ENCODE measurements at regions not wholly inside any gene's neighbourhood (a gene's known extent, or its start where the extent isn't known, plus 50 kb on each side); places are given as distances from the start of the nearest gene placed in this dataset.
"Not testable (repeated sequence)": the region's sequence is repeated elsewhere in the genome, so short reads cannot be mapped to it uniquely, and the experiment has no call there.

DNA sequence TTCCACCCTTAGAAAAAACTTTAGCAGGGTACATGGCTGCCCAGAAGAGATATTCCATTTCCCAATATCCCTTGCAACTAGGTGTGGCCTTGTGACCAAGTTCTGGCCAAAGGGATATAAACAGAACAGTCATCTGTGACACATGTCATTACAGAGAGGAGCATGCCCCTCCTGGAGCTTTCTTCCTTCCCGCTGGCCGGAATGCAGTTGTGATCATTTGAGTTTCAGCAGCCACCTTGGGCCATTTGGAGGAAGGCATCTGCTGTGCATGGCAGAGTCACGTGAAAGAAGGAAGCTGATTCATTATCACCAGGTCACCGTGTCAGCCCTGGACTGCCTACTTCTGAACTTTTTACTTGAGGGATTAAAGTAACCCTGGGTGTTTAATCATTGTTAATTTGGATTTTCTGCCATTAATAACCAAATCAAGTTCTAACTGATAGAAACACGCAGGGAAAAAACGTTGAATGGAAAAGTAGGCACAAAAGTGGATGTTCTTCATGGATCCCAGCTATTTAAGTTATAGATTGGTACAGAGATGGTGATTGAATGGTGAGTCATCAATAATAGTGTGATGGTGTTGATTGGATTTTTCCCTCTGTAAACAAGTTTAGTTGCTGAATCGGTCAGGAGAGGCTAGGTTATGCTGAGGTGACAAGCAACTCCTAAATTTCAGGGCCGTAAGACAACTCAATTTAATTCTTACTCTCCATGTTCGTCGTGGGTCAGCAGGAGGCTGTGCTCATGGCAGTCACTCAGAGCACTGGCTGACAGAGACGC lies 80.7 kb upstream of the CCDC167 start:
- in situ Hi-C loops (cut with HindIII; ENCODE audit: low pct_ligation_motif_present, low pct_unique_long_range_greater_than_20kb, low sequenced_read_pairs), result no loop called here
- DNase-seq, result no peak

GRCh38 chr6:37579444-37580067 lies 79.9 kb upstream of the CCDC167 start:
- in situ Hi-C loops (cut with HindIII; ENCODE audit: low pct_ligation_motif_present, low pct_unique_long_range_greater_than_20kb, low sequenced_read_pairs), result no loop called here
- DNase-seq, result no peak

GRCh38 chr6:37578104-37578503 lies 78.4 kb upstream of the CCDC167 start:
- no peak for DNase-seq
- in situ Hi-C loops (cut with HindIII; ENCODE audit: low pct_ligation_motif_present, low pct_unique_long_range_greater_than_20kb, low sequenced_read_pairs), result no loop called here

DNA sequence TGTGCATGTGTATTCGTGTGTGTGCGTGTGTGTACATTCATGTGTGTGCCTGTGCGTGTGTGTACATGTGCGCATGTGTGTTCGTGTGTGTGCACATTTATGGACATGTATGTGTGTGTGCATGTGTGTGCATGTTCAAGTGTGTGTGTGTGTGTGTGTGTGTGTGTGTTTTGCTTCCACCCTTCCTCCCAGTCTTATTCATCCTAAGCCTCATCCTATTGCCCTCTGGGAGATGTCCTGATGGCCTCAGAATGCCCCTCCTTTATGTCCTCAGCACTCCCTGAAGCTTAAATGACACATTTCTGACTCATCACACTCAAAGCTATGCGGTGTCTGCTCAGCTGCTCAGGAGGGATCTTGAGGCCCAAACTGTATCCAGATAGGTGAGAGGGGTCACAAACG lies 76.6 kb upstream of the CCDC167 start:
- DNase-seq, result peak; percentile 72
- in situ Hi-C loops (cut with HindIII; ENCODE audit: low pct_ligation_motif_present, low pct_unique_long_range_greater_than_20kb, low sequenced_read_pairs), result no loop called here

- DNase-seq, result no peak
- in situ Hi-C loops (cut with HindIII; ENCODE audit: low pct_ligation_motif_present, low pct_unique_long_range_greater_than_20kb, low sequenced_read_pairs), result no loop called here
Measured at GRCh38 chr6:37575221-37575620, 75.5 kb upstream of the CCDC167 start.

- no peak for DNase-seq
- in situ Hi-C loops (cut with HindIII; ENCODE audit: low pct_ligation_motif_present, low pct_unique_long_range_greater_than_20kb, low sequenced_read_pairs), result no loop called here
Measured at GRCh38 chr6:37572334-37572733, 72.6 kb upstream of the CCDC167 start.

DNA sequence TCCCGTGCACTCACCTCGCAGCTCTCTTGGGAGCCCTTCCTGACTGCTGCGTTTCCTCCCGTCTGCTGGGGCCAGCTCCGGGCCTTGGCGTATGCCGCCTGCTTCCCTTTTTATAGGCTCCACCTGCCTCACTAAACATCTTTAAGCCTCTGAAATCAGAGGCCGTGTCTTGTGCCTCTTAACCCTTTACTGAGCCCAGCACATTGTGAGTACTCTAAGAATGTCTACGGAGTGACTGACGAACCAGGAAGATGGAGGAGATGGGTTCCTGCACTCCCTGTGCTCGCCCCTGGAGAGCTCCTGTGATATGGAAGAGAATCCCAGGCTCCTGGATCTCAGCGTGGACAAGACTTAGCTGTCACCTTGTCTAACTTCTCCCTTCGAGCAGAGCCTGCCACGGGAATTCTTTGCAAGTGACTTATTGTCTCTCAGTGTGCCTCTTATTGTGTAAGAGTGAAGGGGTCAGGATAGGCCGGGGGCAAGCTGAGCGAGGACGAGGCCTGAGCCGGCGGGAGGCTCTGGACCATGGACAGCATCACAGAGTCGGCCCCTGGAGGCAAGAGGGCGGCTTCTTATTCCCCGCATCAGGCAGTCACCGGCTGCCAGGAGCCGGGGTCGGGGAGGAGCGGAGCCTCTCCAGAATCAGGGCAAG lies 70.9 kb upstream of the CCDC167 start:
- in situ Hi-C loops (cut with HindIII; ENCODE audit: low pct_ligation_motif_present, low pct_unique_long_range_greater_than_20kb, low sequenced_read_pairs), result no loop called here
- no peak for DNase-seq

DNA sequence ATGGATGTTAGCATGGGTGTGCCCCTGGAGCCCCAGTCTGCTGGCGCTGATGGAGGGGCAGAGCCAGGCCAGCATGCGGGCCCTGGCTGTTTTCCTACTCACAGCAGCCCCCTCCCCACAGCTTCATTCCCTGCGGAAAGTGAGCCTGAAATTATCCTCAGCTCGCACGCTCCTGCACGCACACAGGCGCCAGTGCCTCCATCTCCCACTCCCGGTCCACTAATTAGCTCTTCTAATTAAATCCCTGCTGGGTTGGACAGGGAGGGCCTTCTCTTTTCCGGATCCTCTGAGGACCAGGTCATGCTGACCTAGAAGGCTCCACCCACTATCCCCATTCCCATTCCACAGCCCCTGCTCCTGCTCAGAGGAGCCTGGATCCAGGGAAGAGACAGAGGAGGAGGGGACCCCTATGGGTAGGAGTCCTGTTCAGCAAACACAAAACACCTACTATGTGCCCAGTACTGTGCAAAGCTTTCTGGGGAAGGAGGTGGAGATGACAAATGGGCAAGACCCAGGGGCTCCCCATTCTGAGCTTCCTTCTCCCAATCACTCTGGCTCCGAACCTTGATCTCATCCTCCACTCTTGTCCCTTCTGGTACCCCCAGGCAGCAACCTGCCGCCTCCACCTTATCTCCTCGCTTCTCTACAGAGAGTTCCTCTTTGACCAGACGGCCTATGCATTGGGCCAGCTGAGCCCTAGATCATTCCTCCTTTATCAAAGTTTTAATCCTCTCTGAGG lies 70.2 kb upstream of the CCDC167 start:
- in situ Hi-C loops (cut with HindIII; ENCODE audit: low pct_ligation_motif_present, low pct_unique_long_range_greater_than_20kb, low sequenced_read_pairs), result no loop called here
- DNase-seq, result no peak

DNA sequence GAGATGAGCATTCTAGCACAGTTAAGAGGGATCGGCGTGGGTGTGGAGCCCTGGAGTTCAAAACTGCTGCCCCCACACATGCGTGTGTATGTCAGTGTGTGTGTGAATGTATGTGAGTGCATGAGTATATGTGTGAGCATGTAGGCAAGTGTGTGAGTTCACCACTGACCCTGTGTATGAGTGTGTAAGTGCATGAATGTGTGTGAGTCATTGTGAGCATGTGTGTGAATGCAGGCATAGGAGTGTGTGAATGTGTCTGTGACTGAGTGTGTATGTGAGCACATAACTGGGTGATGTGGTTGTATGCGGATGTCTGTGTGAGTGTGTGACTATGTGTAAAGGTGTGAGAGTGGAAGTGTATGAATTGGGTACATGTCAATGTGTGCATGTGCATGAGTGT lies 69.6 kb upstream of the CCDC167 start:
- DNase-seq, result no peak
- in situ Hi-C loops (cut with HindIII; ENCODE audit: low pct_ligation_motif_present, low pct_unique_long_range_greater_than_20kb, low sequenced_read_pairs), result no loop called here

GRCh38 chr6:37566950-37567349 lies 67.3 kb upstream of the CCDC167 start:
- no peak for DNase-seq
- in situ Hi-C loops (cut with HindIII; ENCODE audit: low pct_ligation_motif_present, low pct_unique_long_range_greater_than_20kb, low sequenced_read_pairs), result no loop called here

GRCh38 chr6:37566111-37566949 lies 66.6 kb upstream of the CCDC167 start:
- DNase-seq, result peak; percentile 27
- in situ Hi-C loops (cut with HindIII; ENCODE audit: low pct_ligation_motif_present, low pct_unique_long_range_greater_than_20kb, low sequenced_read_pairs), result no loop called here

DNA sequence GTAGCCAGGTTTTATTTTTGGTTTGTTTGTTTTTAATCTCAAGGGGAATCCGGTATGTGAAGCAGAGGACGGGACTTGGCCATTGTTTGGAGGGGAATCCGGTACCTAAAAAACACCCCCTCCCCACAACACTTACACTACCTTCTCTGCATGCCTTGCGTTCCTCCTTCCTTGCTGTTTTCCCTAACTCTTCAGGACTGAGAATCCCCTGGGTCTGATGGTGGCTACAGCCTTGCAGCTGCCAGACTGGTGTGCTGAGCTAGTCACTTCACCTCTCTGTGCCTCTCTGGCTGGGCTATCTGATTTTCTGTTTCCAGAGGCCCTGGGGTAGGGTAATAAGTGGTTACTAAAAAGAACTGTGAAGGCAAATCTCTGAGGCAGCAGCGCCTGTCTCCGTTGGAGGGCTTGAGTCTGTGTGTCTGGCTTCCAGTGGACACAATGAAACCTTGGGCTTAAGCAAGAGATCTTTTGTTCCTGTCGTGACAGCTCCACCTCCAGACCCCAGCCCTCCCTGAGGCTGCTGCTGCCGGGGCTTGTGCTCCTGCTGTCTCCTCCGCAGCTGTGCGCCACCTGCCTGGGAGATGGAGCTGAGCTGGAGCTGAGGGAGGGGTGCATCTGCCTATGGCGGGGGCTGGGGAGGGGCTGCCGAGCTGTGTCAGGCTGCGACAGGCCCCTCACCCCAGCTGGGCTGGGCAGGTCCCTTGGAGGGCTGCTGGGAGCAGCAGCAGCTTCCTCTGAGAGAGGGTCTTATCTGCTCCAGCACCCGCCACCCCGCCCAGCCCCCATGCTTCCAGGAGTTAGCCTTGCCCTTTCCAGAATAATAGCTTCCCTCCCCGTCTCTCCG lies 65.8 kb upstream of the CCDC167 start:
- in situ Hi-C loops (cut with HindIII; ENCODE audit: low pct_ligation_motif_present, low pct_unique_long_range_greater_than_20kb, low sequenced_read_pairs), result no loop called here
- no peak for DNase-seq

DNA sequence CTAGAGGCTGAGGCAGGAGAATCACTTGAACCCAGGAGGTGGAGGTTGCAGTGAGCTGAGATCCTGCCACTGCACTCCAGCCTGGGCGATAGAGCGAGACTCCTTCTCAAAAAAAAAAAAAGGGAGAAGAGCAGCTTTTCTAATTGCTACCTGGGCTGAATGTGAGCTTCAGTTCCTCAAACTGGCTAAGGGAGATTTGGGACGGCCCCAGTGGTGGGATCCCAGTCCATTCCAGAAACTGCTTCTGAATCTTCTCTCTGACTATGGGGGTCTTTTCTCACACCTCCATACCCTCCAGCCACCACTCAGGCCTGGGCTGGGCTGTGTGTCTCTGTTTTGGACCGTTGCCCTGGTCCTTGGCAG lies 63.2 kb upstream of the CCDC167 start:
- in situ Hi-C loops (cut with HindIII; ENCODE audit: low pct_ligation_motif_present, low pct_unique_long_range_greater_than_20kb, low sequenced_read_pairs); DNase-seq: not testable (repeated sequence)

GRCh38 chr6:37561361-37561760 lies 61.7 kb upstream of the CCDC167 start:
- DNase-seq, result no peak
- in situ Hi-C loops (cut with HindIII; ENCODE audit: low pct_ligation_motif_present, low pct_unique_long_range_greater_than_20kb, low sequenced_read_pairs), result no loop called here

GRCh38 chr6:37560737-37561103 lies 61.0 kb upstream of the CCDC167 start:
- no peak for DNase-seq
- in situ Hi-C loops (cut with HindIII; ENCODE audit: low pct_ligation_motif_present, low pct_unique_long_range_greater_than_20kb, low sequenced_read_pairs), result no loop called here

GRCh38 chr6:37559501-37559900 lies 59.8 kb upstream of the CCDC167 start:
- no peak for DNase-seq
- in situ Hi-C loops (cut with HindIII; ENCODE audit: low pct_ligation_motif_present, low pct_unique_long_range_greater_than_20kb, low sequenced_read_pairs), result no loop called here

DNA sequence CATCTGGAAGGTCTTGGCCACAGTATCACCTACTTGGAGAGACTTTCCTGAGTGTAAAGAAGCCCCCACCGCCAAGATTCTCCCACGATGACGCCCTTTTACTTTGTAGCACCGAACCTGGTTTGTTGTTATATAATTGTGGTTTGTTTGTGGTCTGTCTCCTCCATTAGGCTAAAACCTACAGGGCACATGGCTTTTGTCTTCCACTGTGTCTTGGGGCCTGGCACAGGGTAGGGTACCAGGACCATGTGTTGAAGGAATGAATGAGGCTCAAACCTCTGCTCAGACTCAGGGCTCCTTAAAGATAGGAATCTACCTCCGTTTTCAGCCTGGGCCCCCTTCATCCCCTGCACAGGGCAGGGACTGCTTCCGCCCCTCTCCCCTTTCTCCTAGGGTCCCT lies 59.4 kb upstream of the CCDC167 start:
- in situ Hi-C loops (cut with HindIII; ENCODE audit: low pct_ligation_motif_present, low pct_unique_long_range_greater_than_20kb, low sequenced_read_pairs), result no loop called here
- DNase-seq, result no peak

DNA sequence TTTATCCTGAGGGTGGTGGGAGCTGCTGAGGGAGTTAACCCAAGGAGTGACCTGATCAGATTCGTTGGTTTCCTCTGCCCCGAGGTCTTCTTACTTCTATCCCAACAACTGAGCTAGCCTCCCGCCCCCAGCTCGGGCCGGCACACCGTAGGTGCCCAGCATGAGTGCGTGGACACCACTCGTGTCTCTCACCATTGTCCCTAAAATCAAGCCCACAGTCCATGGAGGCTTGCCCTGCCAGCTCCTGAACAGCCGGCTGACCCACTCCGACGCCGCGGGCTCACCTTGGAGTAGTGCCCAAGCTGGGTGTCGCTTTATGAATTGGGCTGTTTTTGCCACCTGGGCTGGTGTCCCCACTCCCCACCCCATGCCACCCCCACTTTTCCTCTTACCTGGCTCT lies 59.0 kb upstream of the CCDC167 start:
- in situ Hi-C loops (cut with HindIII; ENCODE audit: low pct_ligation_motif_present, low pct_unique_long_range_greater_than_20kb, low sequenced_read_pairs), result no loop called here
- DNase-seq, result no peak
